ENCODE measurements at regions not wholly inside any gene's neighbourhood (a gene's known extent, or its start where the extent isn't known, plus 50 kb on each side); places are given as distances from the start of the nearest gene placed in this dataset.

DNA sequence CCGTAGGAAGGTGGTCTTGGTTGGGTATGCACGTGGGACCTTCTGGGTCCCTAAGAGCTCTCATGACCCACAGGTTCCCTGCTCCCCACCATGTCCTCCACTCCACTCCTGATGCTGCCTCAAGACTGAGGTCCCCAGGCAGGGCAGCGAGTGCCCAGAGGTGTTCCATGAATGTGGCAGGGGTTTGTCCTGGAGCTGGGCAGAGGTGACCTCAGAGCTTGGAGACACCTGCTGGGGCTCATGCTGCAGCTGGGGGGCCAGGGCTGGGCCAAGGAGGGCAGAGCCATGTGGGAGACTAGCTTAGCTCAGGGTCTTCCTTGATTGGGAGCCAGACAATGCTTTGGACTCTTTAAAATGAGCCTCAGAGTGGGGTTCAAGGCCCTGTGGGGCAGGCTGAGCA lies 74.0 kb upstream of the PITX1 start:
- TF ChIP-seq EP300 (IDR thresholded peaks at IDR 0.05): no peak
- TF ChIP-seq POLR2A (IDR thresholded peaks at IDR 0.05): no peak
- TF ChIP-seq, protein P1, sequence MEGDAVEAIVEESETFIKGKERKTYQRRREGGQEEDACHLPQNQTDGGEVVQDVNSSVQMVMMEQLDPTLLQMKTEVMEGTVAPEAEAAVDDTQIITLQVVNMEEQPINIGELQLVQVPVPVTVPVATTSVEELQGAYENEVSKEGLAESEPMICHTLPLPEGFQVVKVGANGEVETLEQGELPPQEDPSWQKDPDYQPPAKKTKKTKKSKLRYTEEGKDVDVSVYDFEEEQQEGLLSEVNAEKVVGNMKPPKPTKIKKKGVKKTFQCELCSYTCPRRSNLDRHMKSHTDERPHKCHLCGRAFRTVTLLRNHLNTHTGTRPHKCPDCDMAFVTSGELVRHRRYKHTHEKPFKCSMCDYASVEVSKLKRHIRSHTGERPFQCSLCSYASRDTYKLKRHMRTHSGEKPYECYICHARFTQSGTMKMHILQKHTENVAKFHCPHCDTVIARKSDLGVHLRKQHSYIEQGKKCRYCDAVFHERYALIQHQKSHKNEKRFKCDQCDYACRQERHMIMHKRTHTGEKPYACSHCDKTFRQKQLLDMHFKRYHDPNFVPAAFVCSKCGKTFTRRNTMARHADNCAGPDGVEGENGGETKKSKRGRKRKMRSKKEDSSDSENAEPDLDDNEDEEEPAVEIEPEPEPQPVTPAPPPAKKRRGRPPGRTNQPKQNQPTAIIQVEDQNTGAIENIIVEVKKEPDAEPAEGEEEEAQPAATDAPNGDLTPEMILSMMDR (IDR thresholded peaks at IDR 0.05): no peak
- TF ChIP-seq POLR2AphosphoS5 (IDR thresholded peaks at IDR 0.05): no peak
